HG03039 (cell line): ENCODE measurements at regions not wholly inside any gene's neighbourhood (a gene's known extent, or its start where the extent isn't known, plus 50 kb on each side); places are given as distances from the start of the nearest gene placed in this dataset.

Experiments used
- ATAC-seq: cut with Tn5 transposase; IDR thresholded peaks from one replicate; pipeline ENCODE4 v1.9.1; 2021; ENCODE audit warnings: mild to moderate bottlenecking, moderate library complexity; ENCODE audit not compliant: unreplicated experiment

- no peak for ATAC-seq
These were observed 291.8 kb upstream of the TBX3 start for GRCh38 chr12:114975640-114976310.

- ATAC-seq = no peak
These were observed 291.1 kb upstream of the TBX3 start for GRCh38 chr12:114974826-114975639.

GRCh38 chr12:114974333-114974732 lies 290.4 kb upstream of the TBX3 start:
- ATAC-seq = no peak

GRCh38 chr12:114968727-114969126 lies 284.8 kb upstream of the TBX3 start:
- no peak for ATAC-seq

GRCh38 chr12:114967151-114967550 lies 283.2 kb upstream of the TBX3 start:
- no peak for ATAC-seq

GRCh38 chr12:114964841-114965240 lies 280.9 kb upstream of the TBX3 start:
- ATAC-seq = no peak

- ATAC-seq = no peak
These were observed 279.9 kb upstream of the TBX3 start for GRCh38 chr12:114963846-114964245.

GRCh38 chr12:114961491-114961890 lies 277.5 kb upstream of the TBX3 start:
- ATAC-seq = no peak

GRCh38 chr12:114958538-114958937 lies 274.6 kb upstream of the TBX3 start:
- no peak for ATAC-seq

GRCh38 chr12:114957225-114957624 lies 273.2 kb upstream of the TBX3 start:
- no peak for ATAC-seq

- ATAC-seq = no peak
These were observed 271.5 kb upstream of the TBX3 start for GRCh38 chr12:114955414-114956014.

GRCh38 chr12:114954511-114955055 lies 270.6 kb upstream of the TBX3 start:
- ATAC-seq = no peak

GRCh38 chr12:114952573-114953271 lies 268.7 kb upstream of the TBX3 start:
- ATAC-seq = no peak

- no peak for ATAC-seq
These were observed 265.3 kb upstream of the TBX3 start for GRCh38 chr12:114949058-114949820.

GRCh38 chr12:114945351-114945750 lies 261.4 kb upstream of the TBX3 start:
- no peak for ATAC-seq

GRCh38 chr12:114944736-114945135 lies 260.8 kb upstream of the TBX3 start:
- no peak for ATAC-seq

GRCh38 chr12:114943601-114944000 lies 259.6 kb upstream of the TBX3 start:
- ATAC-seq = no peak

GRCh38 chr12:114938487-114939210 lies 254.7 kb upstream of the TBX3 start:
- no peak for ATAC-seq

GRCh38 chr12:114936148-114937079 lies 252.4 kb upstream of the TBX3 start:
- no peak for ATAC-seq
